ENCODE measurements at regions not wholly inside any gene's neighbourhood (a gene's known extent, or its start where the extent isn't known, plus 50 kb on each side); places are given as distances from the start of the nearest gene placed in this dataset.

GRCh38 chr2:5946225-5947115 is 254.3 kb downstream of the SOX11 start:
- Histone ChIP-seq H3K79me1 (ENCODE audit: insufficient read depth, low read depth, low read length, poor library complexity, severe bottlenecking) (no peaks in the 10 kb centered on the region), H2BK5ac (ENCODE audit: insufficient read length, low read length) (no peak overlapping the region), H3K27me3 (ENCODE audit: insufficient read depth, low read length) (no peaks in the 10 kb centered on the region), H4K5ac (ENCODE audit: insufficient read length, low read depth, low read length) (no peak overlapping the region), H2BK15ac (ENCODE audit: low read depth, low read length) (no peak overlapping the region), H4K91ac (ENCODE audit: insufficient read length, low read depth, low read length) (no peak overlapping the region), H3K9ac (ENCODE audit: extremely low read depth, insufficient read length, low read length) (no peak overlapping the region), H3K23me2 (ENCODE audit: insufficient read length, low read depth, low read length, poor library complexity, severe bottlenecking) (no peaks in the 10 kb centered on the region), H3K56ac (ENCODE audit: insufficient read length, low read depth, low read length) (no peak overlapping the region), H2AK5ac (ENCODE audit: insufficient read length, low read length) (no peak overlapping the region), H3K9me3 (ENCODE audit: control insufficient read depth, low read depth, low read length) (no peaks in the 10 kb centered on the region), H3K18ac (ENCODE audit: insufficient read length, low read depth, low read length) (peak overlapping the region; percentile 22), H4K20me1 (ENCODE audit: control insufficient read depth, insufficient read depth, insufficient read length) (no peaks in the 10 kb centered on the region), H3K14ac (ENCODE audit: insufficient read depth, low read length) (peak overlapping the region; percentile 38; the same call in 1 of the 2 replicates), H3K27ac (ENCODE audit: insufficient read length, low read depth, low read length) (no peak overlapping the region), H3K4me1 (ENCODE audit: insufficient read depth, low read length) (no peaks in the 10 kb centered on the region; the same call in 1 of the 2 replicates), H4K8ac (replicated peaks; ENCODE audit: insufficient read length, low read depth, low read length) (no peak overlapping the region), H3K4me2 (ENCODE audit: insufficient read depth, insufficient read length, low read length) (peak overlapping the region; percentile 3), H2BK20ac (ENCODE audit: low read depth, low read length, poor library complexity, severe bottlenecking) (no peak overlapping the region), H2BK12ac (ENCODE audit: insufficient read length, low read depth, low read length) (no peak overlapping the region), H3K23ac (ENCODE audit: insufficient read length, low read depth, low read length) (no peak overlapping the region), H2BK120ac (ENCODE audit: low read depth, low read length, poor library complexity, severe bottlenecking) (peak overlapping the region; percentile 69), H3K4ac (ENCODE audit: low read depth, low read length) (no peak overlapping the region), H3T11ph (ENCODE audit: low read length) (no peak overlapping the region), H3K79me2 (ENCODE audit: insufficient read depth, low read length) (no peaks in the 10 kb centered on the region), H2AFZ (ENCODE audit: low read length) (peak overlapping the region; percentile 60)
- Mint-ChIP-seq H3K36me3 (ENCODE audit: insufficient read depth in 1 of 3, low read depth in 3 of 3) (no peaks in the 10 kb centered on the region), H3K4me3 (peak overlapping the region in 1 of 2 experiments; percentile 38; a peak in 3 of 5 replicates), H3K27me3 (ENCODE audit: low read depth) (peaks cover 4% of the 10 kb centered on the region; the same call in 1 of the 2 replicates), H3K9me3 (no peaks in the 10 kb centered on the region; a peak in 1 of 5 replicates), H3K4me1 (peaks cover 27 to 28% of the 10 kb centered on the region in 2 experiments), H3K27ac (peak overlapping the region; percentile 40 to 96 (median 95))
- no peak for TF ChIP-seq CTCF (conservative IDR thresholded peaks at IDR 0.05)
- WGBS (ENCODE audit: extremely low coverage, insufficient read length, low lambda C conversion rate), result no CpG with 5 or more reads among the region's 15 CpGs
- no peak for DNase-seq

All from H9 (cell line).